Heart left ventricle (tissue), 16 donors: ENCODE measurements at regions not wholly inside any gene's neighbourhood (a gene's known extent, or its start where the extent isn't known, plus 50 kb on each side); places are given as distances from the start of the nearest gene placed in this dataset.

Experiments
- ATAC-seq, 4 donors: fragments of 200-7000 bp; cut with Tn5 transposase; one replicate each; pipeline ENCODE4 v1.9.1; 2020 to 2022; ENCODE audit warnings: moderate library complexity in 4 of 4, mild to moderate bottlenecking in 3 of 4, moderate number of reproducible peaks in 1 of 4
- DNase-seq, 5 donors: peaks; one replicate each; pipeline ENCODE4 v3.0.0-alpha.2; 2020
- H3K27ac ChIP-seq, 12 donors: fragments of 200-600 bp; sonication (generic) in 4 of 12; one replicate each; pipeline versions ENCODE4 v1.5.0 to v1.8.0; 2016 to 2022; ENCODE audit warnings: mild to moderate bottlenecking in 2 of 12
- H3K27me3 ChIP-seq, 9 donors: fragments of 200-600 bp; sonication (generic) in 2 of 9; one replicate each; pipeline versions ENCODE4 v1.5.1 to v1.8.0; 2016 to 2022; ENCODE audit warnings: mild to moderate bottlenecking in 3 of 9
- H3K36me3 ChIP-seq, 9 donors: fragments of 200-600 bp; sonication (generic) in 2 of 9; one replicate each; pipeline versions ENCODE4 v1.5.0 to v1.8.0; 2018 to 2022; ENCODE audit warnings: mild to moderate bottlenecking in 2 of 9
- H3K4me1 ChIP-seq, 12 donors: fragments of 200-600 bp; sonication (generic) in 4 of 12; one replicate each; pipeline versions ENCODE4 v1.5.0 to v1.8.0; 2016 to 2022; ENCODE audit warnings: mild to moderate bottlenecking in 3 of 12
- H3K4me3 ChIP-seq, 12 donors: fragments of 200-600 bp; sonication (generic) in 4 of 12; one replicate each; pipeline versions ENCODE4 v1.5.0 to v1.8.0; 2017 to 2022; ENCODE audit warnings: mild to moderate bottlenecking in 9 of 12, moderate library complexity in 4 of 12
- H3K9me3 ChIP-seq, 12 donors: fragments of 200-600 bp; sonication (generic) in 4 of 12; one replicate each; pipeline versions ENCODE4 v1.5.0 to v1.8.0; 2016 to 2022; ENCODE audit warnings: mild to moderate bottlenecking in 1 of 12
- CTCF ChIP-seq, 12 donors: fragments of 200-600 bp; sonication (generic) in 4 of 12; IDR thresholded peaks; one replicate each; pipeline versions ENCODE4 v1.5.0 to v1.8.0; 2018 to 2022; ENCODE audit warnings: antibody characterized with exemption in 12 of 12, mild to moderate bottlenecking in 5 of 12
- POLR2A ChIP-seq, 2 donors: fragments of 450-650 bp; IDR thresholded peaks; one replicate each; pipeline ENCODE4 v1.6.1; 2017; ENCODE audit warnings: antibody characterized with exemption in 2 of 2, mild to moderate bottlenecking in 2 of 2, moderate library complexity in 2 of 2
- WGBS, 4 donors: extraction: QIAGEN DNeasy Blood & Tissue Kit in 2 of 4; methylation state at CpG; one replicate each; pipeline versions ENCODE4 v1.1.5 to v1.1.7; 2013 to 2018; 5-methylcytosine and 5-hydroxymethylcytosine counted together
- intact Hi-C, 10 donors: fragments of 100-400 bp; cut with DNase I; formaldehyde crosslinking; loops; one replicate each; pipeline versions ENCODE4 v1.11.1 to v1.14.2; 2022
- donor health status: ischemic (EF 13 %, LVEDD 7.1; RV severe dilation, severe dysfunction).
- donor health status: healthy with polysubstance abuse.
- donor health status: DM: no; HTN: yes; CAD: no.
- donor health status: DM: no; HTN: no; CAD: no.
- donor health status: ischemic (EF 25% LVEDD 6.9; RV normal size, moderate dysfunction).
- donor health status: ischemic (EF 25% LVEDD 5.7; RV mildly dilated, moderate dysfunction).
- donor health status: healthy.
- donor health status: DM: yes; HTN: yes; CAD: no.
- donor health status: ischemic (EF 35%, LVEDD 5.7; RV mildly dilated, moderate dysfunction).
- donor health status: nonischemic (EF 11% LVEDD 7.7; RV severe dilation, severe dysfunction).
- donor health status: DM: yes; HTN: yes; CAD: no.
- donor health status: PGD.
- donor health status: ischemic (EF 29% LVEDD 5.4; RV normal size, mild dysfunction).
- donor health status: nonischemic (EF 23%, LVEDD 6.1; RV moderate dilation, normal function).

- Histone ChIP-seq H3K9me3 (no peaks in the 10 kb centered on the region), H3K27ac (no peak overlapping the region), H3K4me1 (peaks cover 0 to 16% (median 6%) of the 10 kb centered on the region in 12 donors), H3K27me3 (no peaks in the 10 kb centered on the region), H3K4me3 (no peak overlapping the region), H3K36me3 (no peaks in the 10 kb centered on the region)
- DNase-seq: no peak
- TF ChIP-seq POLR2A (IDR thresholded peaks at IDR 0.05): no peak
- TF ChIP-seq CTCF (IDR thresholded peaks at IDR 0.05): no peak
- 79 to 81% (median 80%) methylated on average over 6 of the region's 6 CpGs for WGBS, 4 donors
- no peak for ATAC-seq
- intact Hi-C loops: loop anchor here in 4 of 10 donors (5.0 to 10.0 kb wide), 5 partner anchors 33 to 316 kb away; no protein-coding TSS in a partner anchor
Measured at GRCh38 chr13:44230736-44231135, 142.9 kb upstream of the SERP2 start.

GRCh38 chr13:44231786-44232516, 141.7 kb upstream of the SERP2 start:
- H3K9me3 ChIP-seq: no peaks in the 10 kb centered on the region
- peaks cover 10 to 27% (median 18%) of the 10 kb centered on the region in 12 donors for H3K4me1 ChIP-seq
- DNase-seq (peak in 1 of 5 donors; percentile 72), ATAC-seq (peak in 3 of 4 donors; percentile 46 to 96 (median 94))
- no peak overlapping the region for H3K4me3 ChIP-seq
- intact Hi-C loops: loop anchor here in 4 of 10 donors (5.0 to 10.0 kb wide), 5 partner anchors 35 to 317 kb away; no protein-coding TSS in a partner anchor
- no peak for TF ChIP-seq POLR2A (IDR thresholded peaks at IDR 0.05)
- peak in 1 of 12 donors; percentile 11 for TF ChIP-seq CTCF (IDR thresholded peaks at IDR 0.05)
- H3K36me3 ChIP-seq: no peaks in the 10 kb centered on the region
- peak overlapping the region in 5 of 12 donors; percentile 11 to 47 (median 15) for H3K27ac ChIP-seq
- WGBS, 4 donors: 89 to 95% (median 93%) methylated on average over 15 of the region's 15 CpGs
- H3K27me3 ChIP-seq: no peaks in the 10 kb centered on the region

GRCh38 chr13:44232774-44233173, 140.8 kb upstream of the SERP2 start:
- Histone ChIP-seq H3K4me3 (no peak overlapping the region), H3K27ac (no peak overlapping the region)
- intact Hi-C loops: loop anchor here in 4 of 10 donors (5.0 to 10.0 kb wide), 5 partner anchors 35 to 318 kb away; no protein-coding TSS in a partner anchor

More at GRCh38 chr13:44232774-44233173, 140.8 kb upstream of the SERP2 start:
- Histone ChIP-seq H3K4me1 (peaks cover 12 to 34% (median 23%) of the 10 kb centered on the region in 12 donors), H3K27me3 (no peaks in the 10 kb centered on the region), H3K36me3 (no peaks in the 10 kb centered on the region), H3K9me3 (no peaks in the 10 kb centered on the region)
- no peak for TF ChIP-seq CTCF (IDR thresholded peaks at IDR 0.05)
- DNase-seq (no peak), ATAC-seq (no peak)
- 84 to 92% (median 88%) methylated on average over 6 of the region's 6 CpGs for WGBS, 4 donors
